HCT116 (cell line): ENCODE measurements at regions not wholly inside any gene's neighbourhood (a gene's known extent, or its start where the extent isn't known, plus 50 kb on each side); places are given as distances from the start of the nearest gene placed in this dataset.

Source experiments
- ATF3 ChIP-seq: IDR thresholded peaks from 2 replicates; pipeline ENCODE4 v1.6.1; 2012
- CTCF ChIP-seq, 3 experiments: fragments of 200-600 bp in 1 of 3; sonication (generic) in 1 of 3; IDR thresholded peaks in 2 of 3; conservative IDR thresholded peaks in 1 of 3; 2 replicates each; pipeline ENCODE4 v1.5.1; 2012 to 2017; ENCODE audit warnings: low read depth in 2 of 3, low read length in 2 of 3, antibody characterized with exemption in 1 of 3, borderline replicate concordance in 1 of 3, control low read depth in 1 of 3, mild to moderate bottlenecking in 1 of 3, mixed read lengths in 1 of 3, mixed run types in 1 of 3, moderate library complexity in 1 of 3; ENCODE audit not compliant: insufficient read depth in 1 of 3
- ELF1 ChIP-seq: IDR thresholded peaks from 2 replicates; pipeline ENCODE4 v1.6.1; 2012; ENCODE audit warnings: low read depth, borderline replicate concordance
- EZH2 ChIP-seq: fragments of 200-600 bp; sonication (generic); IDR thresholded peaks from 2 replicates; pipeline ENCODE4 v1.6.1; 2017; ENCODE audit warnings: antibody characterized with exemption, mixed run types
- POLR2AphosphoS5 ChIP-seq: IDR thresholded peaks from 2 replicates; pipeline ENCODE4 v1.6.1; 2011; ENCODE audit warnings: mild to moderate bottlenecking, low read depth, low read length, moderate library complexity
- RAD21 ChIP-seq: IDR thresholded peaks from 2 replicates; pipeline ENCODE4 v1.6.1; 2012; ENCODE audit warnings: low read depth, mild to moderate bottlenecking
- REST ChIP-seq: IDR thresholded peaks from 2 replicates; pipeline ENCODE4 v1.6.1; 2012; ENCODE audit warnings: low read depth
- ZNF274 ChIP-seq: fragments of 200-500 bp; sonication (Bioruptor generic); IDR thresholded peaks from 2 replicates; pipeline ENCODE4 v1.6.1; 2014; ENCODE audit warnings: mild to moderate bottlenecking, low read depth, low read length, inconsistent platforms
- TF ChIP-seq, protein P1 (sequence below): IDR thresholded peaks from 2 replicates; pipeline ENCODE4 v1.6.1; 2012

- TF ChIP-seq POLR2AphosphoS5 (no peak), RAD21 (no peak; the same call in 1 of the 2 replicates), CTCF (IDR thresholded peaks at IDR 0.05 in 2 of 3, conservative IDR thresholded peaks at IDR 0.05 in 1 of 3; ENCODE audit: borderline replicate concordance in 1 of 3, insufficient read depth in 1 of 3, low read depth in 2 of 3, low read length in 2 of 3) (peak in 2 of 3 experiments; percentile 31 to 36; a peak in 3 of 6 replicates), EZH2 (no peak), ELF1 (no peak), ATF3 (no peak), REST (no peak), ZNF274 (no peak)
- TF ChIP-seq, protein P1, sequence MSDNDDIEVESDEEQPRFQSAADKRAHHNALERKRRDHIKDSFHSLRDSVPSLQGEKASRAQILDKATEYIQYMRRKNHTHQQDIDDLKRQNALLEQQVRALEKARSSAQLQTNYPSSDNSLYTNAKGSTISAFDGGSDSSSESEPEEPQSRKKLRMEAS = no peak
Observed at GRCh38 chr1:79617777-79618176, 611.2 kb upstream of the ADGRL4 start.
